ENCODE measurements at regions not wholly inside any gene's neighbourhood (a gene's known extent, or its start where the extent isn't known, plus 50 kb on each side); places are given as distances from the start of the nearest gene placed in this dataset.

GRCh38 chr22:49243965-49244364, 583.7 kb downstream of the BRD1 start:
- no peak for DNase-seq

- no peak for DNase-seq
These were observed 584.3 kb downstream of the BRD1 start for GRCh38 chr22:49243335-49243734.

- DNase-seq, result no peak
These were observed 585.2 kb downstream of the BRD1 start for GRCh38 chr22:49242480-49242879.

- no peak for DNase-seq
These were observed 586.4 kb downstream of the BRD1 start for GRCh38 chr22:49241174-49241851.

- no peak for DNase-seq
These were observed 587.2 kb downstream of the BRD1 start for GRCh38 chr22:49240472-49240871.

- DNase-seq, result no peak
These were observed 587.7 kb downstream of the BRD1 start for GRCh38 chr22:49240016-49240380.

GRCh38 chr22:49239264-49240015, 588.2 kb downstream of the BRD1 start:
- DNase-seq, result no peak

- DNase-seq, result no peak
These were observed 589.2 kb downstream of the BRD1 start for GRCh38 chr22:49238181-49239141.

GRCh38 chr22:49237703-49238102, 590.0 kb downstream of the BRD1 start:
- DNase-seq, result no peak

GRCh38 chr22:49237279-49237678, 590.4 kb downstream of the BRD1 start:
- DNase-seq, result no peak

- DNase-seq, result no peak
These were observed 591.1 kb downstream of the BRD1 start for GRCh38 chr22:49236541-49237075.

- DNase-seq, result no peak
These were observed 592.0 kb downstream of the BRD1 start for GRCh38 chr22:49235463-49236300.

GRCh38 chr22:49234459-49234858, 593.2 kb downstream of the BRD1 start:
- no peak for DNase-seq

- no peak for DNase-seq
These were observed 594.1 kb downstream of the BRD1 start for GRCh38 chr22:49233507-49234100.

GRCh38 chr22:49232319-49233067, 595.2 kb downstream of the BRD1 start:
- no peak for DNase-seq

GRCh38 chr22:49230194-49230577, 597.5 kb downstream of the BRD1 start:
- DNase-seq, result no peak

GRCh38 chr22:49229483-49230193, 598.0 kb downstream of the BRD1 start:
- DNase-seq, result no peak

GRCh38 chr22:49228431-49229037, 599.1 kb downstream of the BRD1 start:
- DNase-seq, result no peak

- no peak for DNase-seq
These were observed 600.0 kb downstream of the BRD1 start for GRCh38 chr22:49227670-49228069.

- DNase-seq, result no peak
These were observed 601.6 kb downstream of the BRD1 start for GRCh38 chr22:49226096-49226495.

Measured in NCI-H1417 treated with DMSO at 0.1 percent for 48 hours (cell line).